ENCODE measurements at regions not wholly inside any gene's neighbourhood (a gene's known extent, or its start where the extent isn't known, plus 50 kb on each side); places are given as distances from the start of the nearest gene placed in this dataset.

DNA sequence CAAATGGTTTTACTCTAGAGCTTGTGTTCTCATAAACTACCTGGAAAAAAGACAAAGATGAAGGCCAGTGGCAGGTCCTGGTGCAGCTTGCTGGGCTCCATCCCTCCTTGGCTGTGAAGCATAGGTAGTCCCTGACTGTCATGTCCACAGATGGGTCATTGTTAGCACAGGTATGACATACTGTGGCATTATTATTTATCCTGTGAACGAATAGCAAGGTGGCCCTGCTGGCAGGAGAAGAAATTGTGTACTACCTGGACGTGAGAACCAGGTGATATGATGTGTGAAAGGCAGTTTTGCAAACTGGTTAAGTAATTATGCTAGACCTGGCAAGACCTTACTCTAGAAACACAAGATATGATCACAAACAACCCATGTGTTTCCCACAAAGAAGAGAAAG, 63.9 kb downstream of the CCDC71L start:
- Histone ChIP-seq H3K9me3 (ENCODE audit: control insufficient read depth in 2 of 2, low read length in 2 of 2) (no peaks in the 10 kb centered on the region), H3K36me3 (ENCODE audit: control insufficient read depth in 2 of 2, insufficient read depth in 2 of 2, low read length in 2 of 2) (no peaks in the 10 kb centered on the region), H3K27me3 (ENCODE audit: control insufficient read depth in 2 of 2, insufficient read depth in 2 of 2, low read length in 2 of 2) (no peaks in the 10 kb centered on the region), H3K27ac (ENCODE audit: low read depth in 2 of 2, low read length in 2 of 2) (no peak overlapping the region), H3K4me1 (ENCODE audit: control insufficient read depth in 2 of 2, insufficient read depth in 2 of 2, low read length in 2 of 2) (peaks cover 3 to 6% of the 10 kb centered on the region in 2 donors), H3K4me3 (ENCODE audit: low read length in 2 of 2) (no peak overlapping the region), H3K9ac (ENCODE audit: low read depth in 1 of 2, low read length in 2 of 2) (no peak overlapping the region)

DNA sequence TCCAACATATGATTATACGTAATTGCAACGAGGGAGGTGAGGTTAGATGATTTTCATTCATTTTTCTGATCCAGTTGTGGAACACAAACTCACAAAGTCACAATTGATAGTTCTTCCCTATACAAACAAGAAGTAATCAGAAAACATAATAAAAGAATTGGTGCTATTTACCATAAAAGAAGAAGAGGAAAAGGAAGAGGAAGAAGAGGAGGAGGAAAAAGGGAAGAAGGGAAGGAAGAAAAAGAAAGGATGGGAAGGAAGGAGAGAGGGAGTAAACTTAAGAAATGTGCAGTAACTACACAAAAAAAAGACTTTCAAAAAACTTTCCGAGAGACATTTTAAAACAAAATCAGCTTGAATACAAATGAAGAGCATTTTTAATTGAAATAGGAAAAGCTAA, 65.0 kb downstream of the CCDC71L start:
- Histone ChIP-seq H3K4me3 (ENCODE audit: low read length in 2 of 2) (no peak overlapping the region), H3K4me1 (ENCODE audit: control insufficient read depth in 2 of 2, insufficient read depth in 2 of 2, low read length in 2 of 2) (peaks cover 3 to 6% of the 10 kb centered on the region in 2 donors), H3K36me3 (ENCODE audit: control insufficient read depth in 2 of 2, insufficient read depth in 2 of 2, low read length in 2 of 2) (no peaks in the 10 kb centered on the region), H3K9me3 (ENCODE audit: control insufficient read depth in 2 of 2, low read length in 2 of 2) (no peaks in the 10 kb centered on the region), H3K27ac (ENCODE audit: low read depth in 2 of 2, low read length in 2 of 2) (no peak overlapping the region), H3K27me3 (ENCODE audit: control insufficient read depth in 2 of 2, insufficient read depth in 2 of 2, low read length in 2 of 2) (no peaks in the 10 kb centered on the region), H3K9ac (ENCODE audit: low read depth in 1 of 2, low read length in 2 of 2) (no peak overlapping the region)

- Histone ChIP-seq H3K27me3 (ENCODE audit: control insufficient read depth in 2 of 2, insufficient read depth in 2 of 2, low read length in 2 of 2) (no peaks in the 10 kb centered on the region), H3K36me3 (ENCODE audit: control insufficient read depth in 2 of 2, insufficient read depth in 2 of 2, low read length in 2 of 2) (no peaks in the 10 kb centered on the region), H3K4me3 (ENCODE audit: low read length in 2 of 2) (no peak overlapping the region), H3K9ac (ENCODE audit: low read depth in 1 of 2, low read length in 2 of 2) (no peak overlapping the region), H3K9me3 (ENCODE audit: control insufficient read depth in 2 of 2, low read length in 2 of 2) (no peaks in the 10 kb centered on the region), H3K27ac (ENCODE audit: low read depth in 2 of 2, low read length in 2 of 2) (no peak overlapping the region), H3K4me1 (ENCODE audit: control insufficient read depth in 2 of 2, insufficient read depth in 2 of 2, low read length in 2 of 2) (no peaks in the 10 kb centered on the region)
Observed at GRCh38 chr7:106593028-106593417, 67.9 kb downstream of the CCDC71L start.

DNA sequence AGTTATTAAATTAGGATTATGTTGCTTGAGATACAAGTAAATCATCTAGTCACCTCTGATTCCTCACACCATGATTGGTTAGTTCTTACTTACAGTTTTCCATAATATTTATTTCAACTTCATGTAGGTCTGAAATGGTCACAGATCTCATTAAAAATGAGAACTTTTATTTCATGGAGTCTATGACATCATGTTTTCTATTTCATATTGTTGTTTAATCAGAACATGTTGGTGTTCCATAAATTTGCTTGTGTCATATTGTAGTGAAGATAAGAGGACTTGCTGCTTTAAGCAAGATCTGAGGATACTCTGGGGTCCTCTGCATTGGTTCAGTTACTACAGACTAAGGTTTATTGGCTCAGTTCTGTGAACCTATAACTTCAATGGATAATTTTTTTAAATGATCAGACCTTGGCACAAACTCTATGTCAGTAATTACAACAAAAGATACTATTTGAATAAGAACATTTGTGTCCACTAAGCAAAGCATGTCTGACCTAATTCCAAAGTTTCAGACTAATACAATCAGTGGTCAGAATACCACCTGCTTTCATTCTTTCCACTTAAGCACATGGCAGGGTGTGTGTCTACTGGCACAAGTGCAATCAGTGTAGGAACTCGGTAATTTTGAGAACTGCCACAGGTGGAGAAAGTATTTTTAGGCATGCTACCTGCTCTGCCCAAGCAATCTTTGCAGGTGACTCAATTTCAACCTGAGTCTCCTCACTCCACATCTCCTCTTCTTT, 68.5 kb downstream of the CCDC71L start:
- H3K27ac ChIP-seq (ENCODE audit: low read depth in 2 of 2, low read length in 2 of 2): no peak overlapping the region
- no peak overlapping the region for H3K4me3 ChIP-seq (ENCODE audit: low read length in 2 of 2)
- H3K27me3 ChIP-seq (ENCODE audit: control insufficient read depth in 2 of 2, insufficient read depth in 2 of 2, low read length in 2 of 2): no peaks in the 10 kb centered on the region
- H3K9me3 ChIP-seq (ENCODE audit: control insufficient read depth in 2 of 2, low read length in 2 of 2): no peaks in the 10 kb centered on the region
- no peaks in the 10 kb centered on the region for H3K36me3 ChIP-seq (ENCODE audit: control insufficient read depth in 2 of 2, insufficient read depth in 2 of 2, low read length in 2 of 2)
- H3K4me1 ChIP-seq (ENCODE audit: control insufficient read depth in 2 of 2, insufficient read depth in 2 of 2, low read length in 2 of 2): no peaks in the 10 kb centered on the region
- H3K9ac ChIP-seq (ENCODE audit: low read depth in 1 of 2, low read length in 2 of 2): no peak overlapping the region

- Histone ChIP-seq H3K9ac (ENCODE audit: low read depth in 1 of 2, low read length in 2 of 2) (no peak overlapping the region), H3K27ac (ENCODE audit: low read depth in 2 of 2, low read length in 2 of 2) (no peak overlapping the region), H3K9me3 (ENCODE audit: control insufficient read depth in 2 of 2, low read length in 2 of 2) (no peaks in the 10 kb centered on the region), H3K36me3 (ENCODE audit: control insufficient read depth in 2 of 2, insufficient read depth in 2 of 2, low read length in 2 of 2) (no peaks in the 10 kb centered on the region), H3K4me3 (ENCODE audit: low read length in 2 of 2) (no peak overlapping the region), H3K4me1 (ENCODE audit: control insufficient read depth in 2 of 2, insufficient read depth in 2 of 2, low read length in 2 of 2) (no peaks in the 10 kb centered on the region), H3K27me3 (ENCODE audit: control insufficient read depth in 2 of 2, insufficient read depth in 2 of 2, low read length in 2 of 2) (no peaks in the 10 kb centered on the region)
Observed at GRCh38 chr7:106591146-106591545, 69.8 kb downstream of the CCDC71L start.

GRCh38 chr7:106590209-106590816, 70.6 kb downstream of the CCDC71L start:
- H3K4me1 ChIP-seq (ENCODE audit: control insufficient read depth in 2 of 2, insufficient read depth in 2 of 2, low read length in 2 of 2): no peaks in the 10 kb centered on the region
- no peak overlapping the region for H3K27ac ChIP-seq (ENCODE audit: low read depth in 2 of 2, low read length in 2 of 2)
- H3K27me3 ChIP-seq (ENCODE audit: control insufficient read depth in 2 of 2, insufficient read depth in 2 of 2, low read length in 2 of 2): no peaks in the 10 kb centered on the region
- no peaks in the 10 kb centered on the region for H3K36me3 ChIP-seq (ENCODE audit: control insufficient read depth in 2 of 2, insufficient read depth in 2 of 2, low read length in 2 of 2)
- H3K9ac ChIP-seq (ENCODE audit: low read depth in 1 of 2, low read length in 2 of 2): no peak overlapping the region
- H3K9me3 ChIP-seq (ENCODE audit: control insufficient read depth in 2 of 2, low read length in 2 of 2): no peaks in the 10 kb centered on the region
- H3K4me3 ChIP-seq (ENCODE audit: low read length in 2 of 2): no peak overlapping the region

DNA sequence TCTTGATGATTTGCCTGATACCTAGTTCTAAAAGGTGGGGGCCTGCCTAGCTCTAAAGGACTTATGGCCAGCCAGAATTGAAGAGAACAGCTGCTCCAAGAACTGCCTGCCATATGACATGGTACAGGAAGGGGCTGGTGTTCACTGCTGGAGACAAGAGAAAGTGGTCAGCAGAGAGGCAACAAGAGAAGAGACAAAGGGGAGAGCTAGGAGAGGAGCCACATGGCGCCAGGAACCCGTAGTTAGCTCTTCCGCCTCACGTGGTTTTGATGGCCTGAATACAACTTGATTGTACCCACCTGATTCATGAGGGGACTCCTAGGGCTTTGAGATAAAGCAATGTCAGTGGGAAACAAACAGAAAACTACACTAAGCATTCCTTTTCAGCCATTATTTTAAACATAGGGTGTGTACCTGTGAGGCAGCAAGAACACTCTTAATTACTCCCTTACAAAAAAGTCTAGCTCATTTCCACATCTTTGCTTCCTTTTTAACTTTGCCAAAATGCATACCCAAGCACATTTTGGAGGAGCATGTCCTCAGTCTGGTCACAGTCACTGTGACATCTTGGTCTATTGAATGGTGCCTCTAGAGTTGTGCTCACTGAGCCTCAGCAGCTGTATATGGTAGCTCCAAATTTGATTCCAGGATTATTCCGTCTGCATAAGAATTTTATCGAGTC, 71.6 kb downstream of the CCDC71L start:
- Histone ChIP-seq H3K4me3 (ENCODE audit: low read length in 2 of 2) (no peak overlapping the region), H3K4me1 (ENCODE audit: control insufficient read depth in 2 of 2, insufficient read depth in 2 of 2, low read length in 2 of 2) (no peaks in the 10 kb centered on the region), H3K9me3 (ENCODE audit: control insufficient read depth in 2 of 2, low read length in 2 of 2) (no peaks in the 10 kb centered on the region), H3K9ac (ENCODE audit: low read depth in 1 of 2, low read length in 2 of 2) (no peak overlapping the region), H3K27me3 (ENCODE audit: control insufficient read depth in 2 of 2, insufficient read depth in 2 of 2, low read length in 2 of 2) (no peaks in the 10 kb centered on the region), H3K36me3 (ENCODE audit: control insufficient read depth in 2 of 2, insufficient read depth in 2 of 2, low read length in 2 of 2) (no peaks in the 10 kb centered on the region), H3K27ac (ENCODE audit: low read depth in 2 of 2, low read length in 2 of 2) (no peak overlapping the region)

- Histone ChIP-seq H3K27me3 (ENCODE audit: control insufficient read depth in 2 of 2, insufficient read depth in 2 of 2, low read length in 2 of 2) (no peaks in the 10 kb centered on the region), H3K9ac (ENCODE audit: low read depth in 1 of 2, low read length in 2 of 2) (no peak overlapping the region), H3K4me1 (ENCODE audit: control insufficient read depth in 2 of 2, insufficient read depth in 2 of 2, low read length in 2 of 2) (no peaks in the 10 kb centered on the region), H3K36me3 (ENCODE audit: control insufficient read depth in 2 of 2, insufficient read depth in 2 of 2, low read length in 2 of 2) (no peaks in the 10 kb centered on the region), H3K4me3 (ENCODE audit: low read length in 2 of 2) (no peak overlapping the region), H3K27ac (ENCODE audit: low read depth in 2 of 2, low read length in 2 of 2) (no peak overlapping the region), H3K9me3 (ENCODE audit: control insufficient read depth in 2 of 2, low read length in 2 of 2) (no peaks in the 10 kb centered on the region)
Observed at GRCh38 chr7:106588422-106589197, 72.3 kb downstream of the CCDC71L start.

GRCh38 chr7:106584914-106585759, 75.8 kb downstream of the CCDC71L start:
- no peak overlapping the region for H3K27ac ChIP-seq (ENCODE audit: low read depth in 2 of 2, low read length in 2 of 2)

More at GRCh38 chr7:106584914-106585759, 75.8 kb downstream of the CCDC71L start:
- Histone ChIP-seq H3K4me1 (ENCODE audit: control insufficient read depth in 2 of 2, insufficient read depth in 2 of 2, low read length in 2 of 2) (no peaks in the 10 kb centered on the region), H3K27me3 (ENCODE audit: control insufficient read depth in 2 of 2, insufficient read depth in 2 of 2, low read length in 2 of 2) (no peaks in the 10 kb centered on the region), H3K4me3 (ENCODE audit: low read length in 2 of 2) (no peak overlapping the region), H3K9me3 (ENCODE audit: control insufficient read depth in 2 of 2, low read length in 2 of 2) (no peaks in the 10 kb centered on the region), H3K36me3 (ENCODE audit: control insufficient read depth in 2 of 2, insufficient read depth in 2 of 2, low read length in 2 of 2) (no peaks in the 10 kb centered on the region), H3K9ac (ENCODE audit: low read depth in 1 of 2, low read length in 2 of 2) (no peak overlapping the region)

All from mucosa of rectum (tissue), 2 donors.